ENCODE measurements at regions not wholly inside any gene's neighbourhood (a gene's known extent, or its start where the extent isn't known, plus 50 kb on each side); places are given as distances from the start of the nearest gene placed in this dataset.
A peak's percentile ranks its signal among the peaks of the same experiment; 100 is the strongest.

- DNase-seq (ENCODE audit: low spot score), result no peak
- no CpG with 5 or more reads among the region's 24 CpGs for WGBS, 2 donors (ENCODE audit: extremely low coverage in 2 of 2, insufficient read length in 2 of 2, insufficient replicate concordance in 1 of 2)
- no peak overlapping the region for H3K4ac ChIP-seq (ENCODE audit: low read length)
Observed at GRCh38 chr2:439556-440402, 151.9 kb upstream of the ALKAL2 start.

DNA sequence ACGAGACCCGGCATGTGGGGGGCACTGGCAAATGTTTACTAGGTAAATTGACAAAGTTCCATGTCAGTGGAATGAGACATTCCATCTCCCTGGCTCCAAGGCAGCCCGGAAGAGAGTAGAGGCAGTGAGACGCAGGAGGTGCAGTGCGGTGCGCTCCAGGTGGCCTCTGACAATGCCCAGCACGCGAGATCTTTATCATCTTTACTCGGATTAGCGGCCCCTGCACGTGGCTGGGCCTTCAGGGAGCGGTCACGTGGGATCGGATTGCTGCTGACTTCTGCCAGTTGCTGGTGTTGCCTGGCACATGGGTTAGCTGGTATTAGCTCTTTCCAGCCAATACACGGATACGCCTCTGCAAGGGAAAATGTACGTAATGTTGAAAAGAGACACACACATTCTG, 151.2 kb upstream of the ALKAL2 start:
- Histone ChIP-seq H3K4me1 (ENCODE audit: control insufficient read depth in 2 of 2, insufficient read depth in 1 of 2, low read depth in 1 of 2, low read length in 2 of 2) (peaks cover 1 to 2% of the 10 kb centered on the region in 2 donors), H2AK5ac (ENCODE audit: low read depth, low read length) (no peak overlapping the region), H2AFZ (ENCODE audit: low read length) (no peak overlapping the region), H3K4ac (ENCODE audit: low read length) (no peak overlapping the region), H3K79me1 (ENCODE audit: low read depth, low read length) (no peaks in the 10 kb centered on the region), H3K23ac (ENCODE audit: low read depth, low read length, poor library complexity) (no peak overlapping the region), H2BK120ac (ENCODE audit: low read depth, low read length) (no peak overlapping the region), H3K9me3 (replicated peaks in 1 of 2; ENCODE audit: control insufficient read depth in 2 of 2, insufficient read depth in 1 of 2, low read depth in 1 of 2, low read length in 2 of 2) (no peaks in the 10 kb centered on the region), H3K4me3 (ENCODE audit: low read length in 2 of 2) (no peak overlapping the region), H4K8ac (ENCODE audit: low read depth, low read length) (no peak overlapping the region), H4K91ac (ENCODE audit: low read depth, low read length, poor library complexity) (no peak overlapping the region), H3K9ac (ENCODE audit: low read depth, low read length, poor library complexity) (no peak overlapping the region), H3K27me3 (ENCODE audit: control insufficient read depth in 3 of 3, insufficient read depth in 3 of 3, low read depth in 1 of 3, low read length in 3 of 3) (no peaks in the 10 kb centered on the region), H3K36me3 (replicated peaks in 1 of 2; ENCODE audit: control insufficient read depth in 2 of 2, insufficient read depth in 2 of 2, low read length in 2 of 2) (no peaks in the 10 kb centered on the region), H2BK5ac (ENCODE audit: low read length) (no peak overlapping the region), H3K4me2 (ENCODE audit: insufficient read depth, low read length, poor library complexity, severe bottlenecking) (no peak overlapping the region), H3K14ac (ENCODE audit: low read length) (no peak overlapping the region), H2BK15ac (ENCODE audit: low read length) (no peak overlapping the region), H2BK12ac (ENCODE audit: low read length) (no peak overlapping the region), H3K27ac (replicated peaks; ENCODE audit: low read length) (no peak overlapping the region), H3K18ac (ENCODE audit: low read length) (no peak overlapping the region)
- no peak for DNase-seq (ENCODE audit: low spot score)
- WGBS, 2 donors (ENCODE audit: extremely low coverage in 2 of 2, insufficient read length in 2 of 2, insufficient replicate concordance in 1 of 2), result no CpG with 5 or more reads among the region's 17 CpGs

More at GRCh38 chr2:439556-440402, 151.9 kb upstream of the ALKAL2 start:
- H3K18ac ChIP-seq (ENCODE audit: low read length), result peak overlapping the region; percentile 79
- no peaks in the 10 kb centered on the region for H3K36me3 ChIP-seq (replicated peaks in 1 of 2; ENCODE audit: control insufficient read depth in 2 of 2, insufficient read depth in 2 of 2, low read length in 2 of 2)
- H2AFZ ChIP-seq (ENCODE audit: low read length), result no peak overlapping the region
- H4K91ac ChIP-seq (ENCODE audit: low read depth, low read length, poor library complexity), result no peak overlapping the region
- H4K8ac ChIP-seq (ENCODE audit: low read depth, low read length), result no peak overlapping the region
- no peaks in the 10 kb centered on the region for H3K27me3 ChIP-seq (ENCODE audit: control insufficient read depth in 3 of 3, insufficient read depth in 3 of 3, low read depth in 1 of 3, low read length in 3 of 3)
- no peak overlapping the region for H3K27ac ChIP-seq (replicated peaks; ENCODE audit: low read length)
- no peaks in the 10 kb centered on the region for H3K9me3 ChIP-seq (replicated peaks in 1 of 2; ENCODE audit: control insufficient read depth in 2 of 2, insufficient read depth in 1 of 2, low read depth in 1 of 2, low read length in 2 of 2)
- no peak overlapping the region for H3K4me3 ChIP-seq (ENCODE audit: low read length in 2 of 2)
- H3K79me1 ChIP-seq (ENCODE audit: low read depth, low read length), result no peaks in the 10 kb centered on the region
- no peak overlapping the region for H2BK5ac ChIP-seq (ENCODE audit: low read length)
- no peak overlapping the region for H3K23ac ChIP-seq (ENCODE audit: low read depth, low read length, poor library complexity)
- no peak overlapping the region for H2AK5ac ChIP-seq (ENCODE audit: low read depth, low read length)
- H3K14ac ChIP-seq (ENCODE audit: low read length), result no peak overlapping the region
- no peak overlapping the region for H3K4me2 ChIP-seq (ENCODE audit: insufficient read depth, low read length, poor library complexity, severe bottlenecking)
- no peak overlapping the region for H3K9ac ChIP-seq (ENCODE audit: low read depth, low read length, poor library complexity)
- H3K4me1 ChIP-seq (ENCODE audit: control insufficient read depth in 2 of 2, insufficient read depth in 1 of 2, low read depth in 1 of 2, low read length in 2 of 2), result no peaks in the 10 kb centered on the region
- H2BK15ac ChIP-seq (ENCODE audit: low read length), result no peak overlapping the region
- H2BK12ac ChIP-seq (ENCODE audit: low read length), result no peak overlapping the region
- H2BK120ac ChIP-seq (ENCODE audit: low read depth, low read length), result no peak overlapping the region

- no CpG with 5 or more reads among the region's 15 CpGs for WGBS, 2 donors (ENCODE audit: extremely low coverage in 2 of 2, insufficient read length in 2 of 2, insufficient replicate concordance in 1 of 2)
- no peak overlapping the region for H3K4me2 ChIP-seq (ENCODE audit: insufficient read depth, low read length, poor library complexity, severe bottlenecking)
- no peak overlapping the region for H4K8ac ChIP-seq (ENCODE audit: low read depth, low read length)
- no peak overlapping the region for H3K9ac ChIP-seq (ENCODE audit: low read depth, low read length, poor library complexity)
- no peak overlapping the region for H2AFZ ChIP-seq (ENCODE audit: low read length)
- no peak overlapping the region for H3K18ac ChIP-seq (ENCODE audit: low read length)
- no peak overlapping the region for H3K27ac ChIP-seq (replicated peaks; ENCODE audit: low read length)
- H2AK5ac ChIP-seq (ENCODE audit: low read depth, low read length), result no peak overlapping the region
- H2BK12ac ChIP-seq (ENCODE audit: low read length), result no peak overlapping the region
- no peaks in the 10 kb centered on the region for H3K79me1 ChIP-seq (ENCODE audit: low read depth, low read length)
- no peak overlapping the region for H4K91ac ChIP-seq (ENCODE audit: low read depth, low read length, poor library complexity)
- no peak for DNase-seq (ENCODE audit: low spot score)
- no peaks in the 10 kb centered on the region for H3K27me3 ChIP-seq (ENCODE audit: control insufficient read depth in 3 of 3, insufficient read depth in 3 of 3, low read depth in 1 of 3, low read length in 3 of 3)
- no peak overlapping the region for H3K23ac ChIP-seq (ENCODE audit: low read depth, low read length, poor library complexity)
- no peak overlapping the region for H2BK5ac ChIP-seq (ENCODE audit: low read length)
- no peaks in the 10 kb centered on the region for H3K9me3 ChIP-seq (replicated peaks in 1 of 2; ENCODE audit: control insufficient read depth in 2 of 2, insufficient read depth in 1 of 2, low read depth in 1 of 2, low read length in 2 of 2)
- H3K14ac ChIP-seq (ENCODE audit: low read length), result no peak overlapping the region
- H3K4me1 ChIP-seq (ENCODE audit: control insufficient read depth in 2 of 2, insufficient read depth in 1 of 2, low read depth in 1 of 2, low read length in 2 of 2), result peaks cover 3 to 4% of the 10 kb centered on the region in 2 donors
- no peak overlapping the region for H2BK120ac ChIP-seq (ENCODE audit: low read depth, low read length)
- H3K4ac ChIP-seq (ENCODE audit: low read length), result no peak overlapping the region
- H3K36me3 ChIP-seq (replicated peaks in 1 of 2; ENCODE audit: control insufficient read depth in 2 of 2, insufficient read depth in 2 of 2, low read length in 2 of 2), result no peaks in the 10 kb centered on the region
- no peak overlapping the region for H2BK15ac ChIP-seq (ENCODE audit: low read length)
- H3K4me3 ChIP-seq (ENCODE audit: low read length in 2 of 2), result no peak overlapping the region
Observed at GRCh38 chr2:437756-438393, 150.0 kb upstream of the ALKAL2 start.

DNA sequence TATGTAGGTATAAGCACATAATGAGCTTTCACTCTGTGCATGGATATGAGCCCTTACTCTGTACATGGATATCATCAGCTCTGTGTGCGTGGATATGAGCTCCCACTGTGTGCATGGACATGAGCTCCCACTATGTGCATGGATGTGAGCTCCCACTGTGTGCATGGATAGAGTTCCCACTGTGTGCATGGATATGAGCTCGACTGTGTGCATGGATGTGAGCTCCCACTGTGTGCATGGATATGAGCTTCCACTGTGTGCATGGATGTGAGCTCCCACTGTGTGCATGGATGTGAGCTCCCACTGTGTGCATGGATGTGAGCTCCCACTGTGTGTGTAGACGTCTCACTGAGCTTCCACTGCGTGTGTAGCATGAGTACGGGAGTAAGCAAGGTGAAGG, 149.3 kb upstream of the ALKAL2 start:
- no peak overlapping the region for H3K18ac ChIP-seq (ENCODE audit: low read length)
- no peak overlapping the region for H2BK15ac ChIP-seq (ENCODE audit: low read length)
- H3K4me3 ChIP-seq (ENCODE audit: low read length in 2 of 2), result no peak overlapping the region
- H2BK120ac ChIP-seq (ENCODE audit: low read depth, low read length), result no peak overlapping the region
- H2BK12ac ChIP-seq (ENCODE audit: low read length), result no peak overlapping the region
- no peaks in the 10 kb centered on the region for H3K79me1 ChIP-seq (ENCODE audit: low read depth, low read length)
- H3K23ac ChIP-seq (ENCODE audit: low read depth, low read length, poor library complexity), result no peak overlapping the region
- no peaks in the 10 kb centered on the region for H3K9me3 ChIP-seq (replicated peaks in 1 of 2; ENCODE audit: control insufficient read depth in 2 of 2, insufficient read depth in 1 of 2, low read depth in 1 of 2, low read length in 2 of 2)
- no peak overlapping the region for H3K4me2 ChIP-seq (ENCODE audit: insufficient read depth, low read length, poor library complexity, severe bottlenecking)
- H3K27me3 ChIP-seq (ENCODE audit: control insufficient read depth in 3 of 3, insufficient read depth in 3 of 3, low read depth in 1 of 3, low read length in 3 of 3), result no peaks in the 10 kb centered on the region
- H3K36me3 ChIP-seq (replicated peaks in 1 of 2; ENCODE audit: control insufficient read depth in 2 of 2, insufficient read depth in 2 of 2, low read length in 2 of 2), result no peaks in the 10 kb centered on the region
- H2AFZ ChIP-seq (ENCODE audit: low read length), result no peak overlapping the region
- H4K91ac ChIP-seq (ENCODE audit: low read depth, low read length, poor library complexity), result no peak overlapping the region
- H3K14ac ChIP-seq (ENCODE audit: low read length), result no peak overlapping the region
- no peak overlapping the region for H4K8ac ChIP-seq (ENCODE audit: low read depth, low read length)
- H2BK5ac ChIP-seq (ENCODE audit: low read length), result no peak overlapping the region
- WGBS, 2 donors (ENCODE audit: extremely low coverage in 2 of 2, insufficient read length in 2 of 2, insufficient replicate concordance in 1 of 2), result no CpG with 5 or more reads among the region's 5 CpGs
- DNase-seq (ENCODE audit: low spot score), result no peak
- no peak overlapping the region for H3K9ac ChIP-seq (ENCODE audit: low read depth, low read length, poor library complexity)
- H3K4ac ChIP-seq (ENCODE audit: low read length), result no peak overlapping the region
- H2AK5ac ChIP-seq (ENCODE audit: low read depth, low read length), result no peak overlapping the region
- H3K27ac ChIP-seq (replicated peaks; ENCODE audit: low read length), result no peak overlapping the region
- peaks cover 3 to 4% of the 10 kb centered on the region in 2 donors for H3K4me1 ChIP-seq (ENCODE audit: control insufficient read depth in 2 of 2, insufficient read depth in 1 of 2, low read depth in 1 of 2, low read length in 2 of 2)

All from neuronal stem cell (in vitro differentiated cells).